ENCODE measurements at regions not wholly inside any gene's neighbourhood (a gene's known extent, or its start where the extent isn't known, plus 50 kb on each side); places are given as distances from the start of the nearest gene placed in this dataset.

DNA sequence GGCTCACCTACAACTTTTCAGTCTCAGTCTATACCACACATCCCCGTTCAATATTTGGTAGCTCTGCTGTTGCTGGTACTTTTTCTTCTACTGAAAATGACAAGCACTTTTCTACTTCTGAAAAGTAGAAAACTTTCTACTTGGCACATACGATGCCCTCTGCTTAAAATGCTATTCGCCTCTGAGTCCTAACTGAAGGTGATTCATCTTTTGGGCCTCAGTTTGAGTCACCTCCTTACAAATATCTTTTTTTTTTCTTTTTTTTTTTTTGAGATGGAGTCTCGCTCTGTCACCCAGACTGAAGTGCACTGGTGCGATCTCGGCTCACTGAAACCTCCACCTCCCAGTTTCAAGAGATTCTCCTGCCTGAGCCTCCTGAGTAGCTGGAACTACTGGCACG lies 136.0 kb upstream of the CYYR1 start:
- no peak for TF ChIP-seq CTCF (IDR thresholded peaks at IDR 0.05)

DNA sequence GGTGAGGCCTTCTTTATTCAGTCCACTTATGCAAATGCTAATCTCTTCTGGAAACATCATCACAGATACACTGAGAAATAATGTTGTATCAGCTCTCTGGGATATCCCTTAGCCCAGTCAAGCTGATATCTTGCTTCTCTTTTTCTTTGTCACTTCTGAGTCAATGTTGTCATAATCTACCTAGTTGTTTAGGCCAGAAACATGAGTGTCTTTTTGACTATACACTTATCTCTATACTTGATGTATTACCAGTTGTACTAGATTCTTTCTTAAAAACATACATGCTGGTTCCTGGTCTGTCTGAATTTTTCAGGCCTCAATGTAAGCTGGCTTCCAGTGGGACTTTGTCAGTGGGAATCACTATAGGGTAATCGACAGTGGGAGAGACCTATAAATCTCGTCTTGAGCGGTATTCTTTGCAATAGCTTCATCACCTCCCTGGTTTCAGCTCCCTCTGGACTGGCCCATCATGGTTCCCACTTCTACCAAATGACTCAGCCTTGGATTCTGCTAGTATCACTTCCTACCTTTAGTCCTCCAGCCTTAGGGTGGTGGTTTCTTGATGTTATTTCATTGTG lies 135.2 kb upstream of the CYYR1 start:
- TF ChIP-seq CTCF (IDR thresholded peaks at IDR 0.05) = no peak

DNA sequence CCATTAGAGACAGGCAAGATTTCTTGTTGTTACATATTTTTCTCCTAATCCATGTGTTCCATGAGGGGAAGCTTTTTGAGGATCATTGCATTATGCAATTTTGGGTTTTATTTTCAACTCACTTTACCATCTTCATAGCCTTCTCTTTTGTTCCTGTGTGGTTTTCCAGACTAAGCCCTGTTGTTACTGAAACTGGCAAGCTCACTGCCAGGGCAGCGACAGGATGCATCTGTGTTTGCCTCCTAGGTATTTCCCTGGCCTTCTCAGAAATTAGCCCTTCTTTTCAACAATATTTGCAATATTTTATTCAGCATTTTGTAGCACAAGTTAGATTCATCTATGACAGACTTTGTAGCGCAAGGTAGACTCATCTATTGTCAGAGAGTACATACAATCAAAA lies 134.2 kb upstream of the CYYR1 start:
- no peak for TF ChIP-seq CTCF (IDR thresholded peaks at IDR 0.05)

- TF ChIP-seq CTCF (IDR thresholded peaks at IDR 0.05) = no peak
Measured at GRCh38 chr21:26698416-26698815, 125.3 kb upstream of the CYYR1 start.

GRCh38 chr21:26691416-26691815 lies 118.3 kb upstream of the CYYR1 start:
- TF ChIP-seq CTCF (IDR thresholded peaks at IDR 0.05) = no peak

- TF ChIP-seq CTCF (IDR thresholded peaks at IDR 0.05) = no peak
Measured at GRCh38 chr21:26686705-26687104, 113.6 kb upstream of the CYYR1 start.

GRCh38 chr21:26686278-26686677 lies 113.2 kb upstream of the CYYR1 start:
- TF ChIP-seq CTCF (IDR thresholded peaks at IDR 0.05) = no peak

GRCh38 chr21:26684889-26685288 lies 111.8 kb upstream of the CYYR1 start:
- no peak for TF ChIP-seq CTCF (IDR thresholded peaks at IDR 0.05)

Data from LNCAP (cell line).